Vagina (tissue), 2 donors: ENCODE measurements at regions not wholly inside any gene's neighbourhood (a gene's known extent, or its start where the extent isn't known, plus 50 kb on each side); places are given as distances from the start of the nearest gene placed in this dataset.

Experiments
- POLR2A ChIP-seq, 2 donors: fragments of 450-650 bp; IDR thresholded peaks; one replicate each; pipeline ENCODE4 v1.6.1; 2017; ENCODE audit warnings: antibody characterized with exemption in 2 of 2, mild to moderate bottlenecking in 2 of 2, moderate library complexity in 2 of 2
- POLR2AphosphoS5 ChIP-seq, 2 donors: sonication (generic); formaldehyde crosslinking; IDR thresholded peaks; one replicate each; pipeline ENCODE4 v1.9.0; 2017; ENCODE audit warnings: antibody characterized with exemption in 2 of 2, mild to moderate bottlenecking in 2 of 2, low read depth in 1 of 2; ENCODE audit not compliant: insufficient read depth in 1 of 2
- TF ChIP-seq, protein P1 (sequence below), 3 experiments: fragments of 450-650 bp in 2 of 3; fragments of 200-600 bp in 1 of 3; sonication (generic) in 1 of 3; IDR thresholded peaks; one replicate each; pipeline ENCODE4 v1.5.1; 2017 to 2019; ENCODE audit warnings: antibody characterized with exemption in 3 of 3, mild to moderate bottlenecking in 2 of 3, moderate library complexity in 2 of 3

DNA sequence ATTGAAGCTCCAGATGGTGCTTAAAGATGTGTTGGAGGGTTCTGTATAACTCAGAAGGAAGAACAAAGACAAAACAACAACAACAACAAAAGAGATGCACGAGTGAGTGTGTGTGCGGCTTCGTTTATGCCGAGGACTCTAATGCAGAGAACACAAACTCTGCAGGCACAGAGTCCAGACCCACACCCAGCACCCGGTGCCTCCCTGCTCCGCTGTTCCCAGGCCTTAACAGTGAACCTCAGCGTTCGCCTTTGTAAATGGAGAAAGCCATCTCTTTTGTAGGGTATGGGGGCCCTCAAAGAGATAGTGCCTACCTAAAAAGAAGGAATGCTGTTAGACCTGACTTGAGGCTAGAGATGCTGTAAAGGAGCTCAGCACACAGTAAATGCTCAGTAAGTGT lies 243.3 kb downstream of the ERMARD start:
- TF ChIP-seq, protein P1, sequence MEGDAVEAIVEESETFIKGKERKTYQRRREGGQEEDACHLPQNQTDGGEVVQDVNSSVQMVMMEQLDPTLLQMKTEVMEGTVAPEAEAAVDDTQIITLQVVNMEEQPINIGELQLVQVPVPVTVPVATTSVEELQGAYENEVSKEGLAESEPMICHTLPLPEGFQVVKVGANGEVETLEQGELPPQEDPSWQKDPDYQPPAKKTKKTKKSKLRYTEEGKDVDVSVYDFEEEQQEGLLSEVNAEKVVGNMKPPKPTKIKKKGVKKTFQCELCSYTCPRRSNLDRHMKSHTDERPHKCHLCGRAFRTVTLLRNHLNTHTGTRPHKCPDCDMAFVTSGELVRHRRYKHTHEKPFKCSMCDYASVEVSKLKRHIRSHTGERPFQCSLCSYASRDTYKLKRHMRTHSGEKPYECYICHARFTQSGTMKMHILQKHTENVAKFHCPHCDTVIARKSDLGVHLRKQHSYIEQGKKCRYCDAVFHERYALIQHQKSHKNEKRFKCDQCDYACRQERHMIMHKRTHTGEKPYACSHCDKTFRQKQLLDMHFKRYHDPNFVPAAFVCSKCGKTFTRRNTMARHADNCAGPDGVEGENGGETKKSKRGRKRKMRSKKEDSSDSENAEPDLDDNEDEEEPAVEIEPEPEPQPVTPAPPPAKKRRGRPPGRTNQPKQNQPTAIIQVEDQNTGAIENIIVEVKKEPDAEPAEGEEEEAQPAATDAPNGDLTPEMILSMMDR (IDR thresholded peaks at IDR 0.05): no peak
- no peak for TF ChIP-seq POLR2A (IDR thresholded peaks at IDR 0.05)
- no peak for TF ChIP-seq POLR2AphosphoS5 (IDR thresholded peaks at IDR 0.05; ENCODE audit: insufficient read depth in 1 of 2, low read depth in 1 of 2)
